ENCODE measurements at regions not wholly inside any gene's neighbourhood (a gene's known extent, or its start where the extent isn't known, plus 50 kb on each side); places are given as distances from the start of the nearest gene placed in this dataset.
"Not testable (repeated sequence)": the region's sequence is repeated elsewhere in the genome, so short reads cannot be mapped to it uniquely, and the experiment has no call there.

DNA sequence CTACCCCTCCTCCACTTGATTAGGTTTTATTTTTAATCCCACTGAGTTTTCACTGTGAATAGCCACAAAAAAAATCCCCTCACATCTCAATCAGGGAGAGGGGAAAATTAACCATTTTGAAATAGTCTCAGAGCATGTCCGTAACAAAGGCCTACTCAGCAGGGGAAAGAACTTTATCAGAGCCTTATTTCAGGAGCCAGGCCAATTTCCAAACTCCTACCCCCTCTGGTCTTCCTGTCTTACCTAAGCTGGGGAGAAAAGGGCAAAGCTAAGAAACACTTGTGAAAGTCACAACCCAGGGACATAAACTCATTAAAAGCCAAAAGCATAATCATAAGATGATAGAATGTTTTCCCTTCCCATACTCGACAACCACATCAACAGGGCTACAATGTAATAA lies 260.3 kb upstream of the DIO3 start:
- DNase-seq, result no peak
- no peak for TF ChIP-seq GATA1 (IDR thresholded peaks at IDR 0.05; ENCODE audit: low read depth, low read length)
- no peak for TF ChIP-seq POLR2A (IDR thresholded peaks at IDR 0.05; ENCODE audit: low read length)

- not testable (repeated sequence) for DNase-seq
Observed at GRCh38 chr14:101307162-101307561, 254.1 kb upstream of the DIO3 start.

- not testable (repeated sequence) for DNase-seq
Observed at GRCh38 chr14:101311186-101311585, 250.1 kb upstream of the DIO3 start.

DNA sequence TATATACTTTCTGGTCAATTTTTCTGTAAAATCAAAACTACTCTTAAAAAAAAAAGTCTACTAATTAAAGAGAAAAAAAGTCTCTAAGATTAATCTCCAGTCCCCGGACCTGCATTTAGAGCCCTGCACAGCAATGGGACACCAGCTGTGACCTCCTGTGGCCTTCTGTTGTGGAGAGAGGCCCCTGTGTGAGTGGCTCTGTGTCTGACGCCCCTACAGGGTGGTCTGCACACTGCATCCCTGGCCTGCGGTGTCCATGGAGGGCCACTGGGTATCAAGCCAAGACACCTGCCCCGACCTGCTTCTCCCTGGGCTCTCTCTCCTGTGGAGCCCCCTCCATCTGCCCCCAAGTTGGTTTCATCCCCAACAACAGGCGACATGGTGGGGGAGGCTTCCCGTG lies 248.0 kb upstream of the DIO3 start:
- no peak for TF ChIP-seq GATA1 (IDR thresholded peaks at IDR 0.05; ENCODE audit: low read depth, low read length)
- TF ChIP-seq POLR2A (IDR thresholded peaks at IDR 0.05; ENCODE audit: low read length), result no peak
- DNase-seq, result no peak

DNA sequence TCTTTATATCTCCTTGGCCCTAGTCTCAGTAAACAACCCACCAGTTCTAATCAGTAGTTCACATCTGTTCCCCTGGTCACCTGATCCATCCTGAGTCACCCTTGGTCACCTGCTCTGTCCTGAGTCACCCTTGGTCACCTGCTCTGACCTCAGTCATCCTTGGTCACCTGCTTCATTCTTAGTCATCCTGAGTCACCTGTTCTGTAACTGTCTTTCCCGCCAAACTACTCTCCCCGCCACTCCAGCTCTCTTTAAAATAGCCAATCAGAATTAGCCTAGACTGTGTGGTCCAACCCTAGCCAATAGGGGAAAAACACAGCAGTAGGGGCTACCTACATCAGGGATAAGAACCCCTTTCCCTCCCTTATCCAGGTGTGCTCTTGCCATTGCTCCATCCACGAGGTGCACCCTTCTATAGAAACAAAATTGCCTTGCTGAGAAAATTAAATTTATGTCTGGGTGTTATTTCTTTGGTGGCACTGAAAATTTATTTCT lies 245.4 kb upstream of the DIO3 start:
- TF ChIP-seq POLR2A (IDR thresholded peaks at IDR 0.05; ENCODE audit: low read length) (no peak), GATA1 (IDR thresholded peaks at IDR 0.05; ENCODE audit: low read depth, low read length) (no peak)
- peak in 1 of 2 experiments; percentile 12 for DNase-seq

DNA sequence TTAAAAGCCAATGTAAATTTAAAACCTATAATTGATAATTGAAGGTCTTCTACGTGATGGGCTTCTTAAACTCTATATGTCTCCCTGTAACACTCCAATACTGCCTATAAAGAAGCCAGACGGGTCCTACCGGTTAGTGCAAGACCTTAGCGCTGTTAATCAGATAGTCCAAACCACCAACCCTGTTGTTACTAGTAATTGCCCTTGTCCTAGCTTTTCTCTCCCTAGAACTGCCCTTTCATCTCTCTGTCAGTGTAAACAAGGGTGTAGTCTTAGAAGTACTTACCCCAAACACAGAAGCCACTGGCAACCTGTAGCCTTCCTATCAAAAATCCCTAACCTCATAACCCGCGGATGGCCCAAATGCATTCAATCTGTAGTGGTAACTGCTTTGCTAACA lies 243.0 kb upstream of the DIO3 start:
- DNase-seq, result no peak
- no peak for TF ChIP-seq GATA1 (IDR thresholded peaks at IDR 0.05; ENCODE audit: low read depth, low read length)
- no peak for TF ChIP-seq POLR2A (IDR thresholded peaks at IDR 0.05; ENCODE audit: low read length)

GRCh38 chr14:101320396-101320795 lies 240.9 kb upstream of the DIO3 start:
- DNase-seq, result no peak
- TF ChIP-seq GATA1 (IDR thresholded peaks at IDR 0.05; ENCODE audit: low read depth, low read length), result no peak
- TF ChIP-seq POLR2A (IDR thresholded peaks at IDR 0.05; ENCODE audit: low read length), result no peak

- DNase-seq, result no peak
- TF ChIP-seq POLR2A (IDR thresholded peaks at IDR 0.05; ENCODE audit: low read length) (no peak), GATA1 (IDR thresholded peaks at IDR 0.05; ENCODE audit: low read depth, low read length) (no peak)
Observed at GRCh38 chr14:101322223-101322622, 239.1 kb upstream of the DIO3 start.

GRCh38 chr14:101323111-101323510 lies 238.2 kb upstream of the DIO3 start:
- DNase-seq, result no peak
- TF ChIP-seq GATA1 (IDR thresholded peaks at IDR 0.05; ENCODE audit: low read depth, low read length) (no peak), POLR2A (IDR thresholded peaks at IDR 0.05; ENCODE audit: low read length) (no peak)

- not testable (repeated sequence) for DNase-seq
Observed at GRCh38 chr14:101323614-101324235, 237.6 kb upstream of the DIO3 start.

- no peak for TF ChIP-seq POLR2A (IDR thresholded peaks at IDR 0.05; ENCODE audit: low read length)
- TF ChIP-seq GATA1 (IDR thresholded peaks at IDR 0.05; ENCODE audit: low read depth, low read length), result no peak
- no peak for DNase-seq
Observed at GRCh38 chr14:101325319-101325718, 236.0 kb upstream of the DIO3 start.

DNA sequence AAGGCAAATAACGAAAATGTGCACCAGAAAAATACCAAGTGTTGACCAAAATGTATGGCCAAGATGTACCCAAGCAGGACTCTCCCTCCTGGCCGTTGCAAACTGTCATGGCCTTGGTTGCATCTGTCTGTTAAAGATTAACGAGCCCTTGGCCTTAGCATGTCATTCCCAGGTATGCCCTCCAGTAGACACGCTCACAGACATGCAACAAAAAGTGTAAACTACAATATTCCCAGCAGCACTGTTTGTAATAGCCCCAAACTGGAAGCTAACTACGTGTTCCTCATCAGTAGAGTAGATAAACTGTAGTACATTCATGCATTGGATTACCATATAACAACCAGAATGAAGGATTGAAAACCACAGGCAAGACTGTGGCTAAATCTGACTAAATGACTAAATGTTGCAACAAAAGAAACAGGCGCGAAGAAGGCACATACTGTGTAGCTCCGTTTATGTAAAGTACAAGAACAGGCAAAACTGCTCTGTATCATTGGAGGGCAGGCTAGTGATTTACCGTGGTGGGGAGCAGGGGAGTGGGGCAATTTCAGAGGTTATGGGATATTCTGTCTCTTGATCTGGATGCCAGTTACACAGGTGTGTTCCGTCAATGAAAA lies 232.8 kb upstream of the DIO3 start:
- no peak for TF ChIP-seq GATA1 (IDR thresholded peaks at IDR 0.05; ENCODE audit: low read depth, low read length)
- no peak for TF ChIP-seq POLR2A (IDR thresholded peaks at IDR 0.05; ENCODE audit: low read length)
- DNase-seq, result no peak

DNA sequence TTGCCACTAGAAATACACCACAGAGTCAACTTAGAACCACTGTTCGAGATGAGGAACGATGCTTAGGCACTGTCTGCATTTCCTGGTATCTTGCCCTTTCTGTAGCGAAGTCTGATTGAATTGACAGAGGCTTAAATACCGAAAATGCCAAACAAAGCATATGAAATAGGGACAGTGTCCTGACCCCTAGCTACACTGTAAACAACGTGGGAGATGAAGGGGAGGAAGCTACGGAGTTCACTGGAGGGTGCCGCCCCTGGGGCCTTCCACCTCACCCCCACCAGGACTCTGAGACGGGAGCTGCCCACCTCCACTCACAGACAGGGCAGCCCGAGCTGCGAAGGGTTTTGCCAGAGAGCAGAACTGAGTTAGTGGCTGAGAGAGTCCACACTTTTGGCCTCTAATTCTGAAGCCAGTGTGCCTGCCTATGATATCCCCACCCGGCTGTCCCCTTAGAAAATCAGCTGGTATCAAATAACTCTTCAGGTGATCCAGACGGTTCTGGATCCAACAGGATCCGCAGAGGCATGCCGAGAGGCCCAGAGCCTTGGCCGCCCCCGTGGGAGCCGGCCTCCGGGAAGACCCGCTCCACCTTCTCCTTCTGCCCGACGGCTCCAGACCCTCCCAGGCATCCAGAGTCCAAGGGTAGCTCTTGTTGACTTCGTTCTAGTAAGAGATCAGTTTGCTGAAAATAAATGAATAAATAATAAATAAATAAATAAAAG lies 230.7 kb upstream of the DIO3 start:
- no peak for DNase-seq
- TF ChIP-seq POLR2A (IDR thresholded peaks at IDR 0.05; ENCODE audit: low read length), result no peak
- TF ChIP-seq GATA1 (IDR thresholded peaks at IDR 0.05; ENCODE audit: low read depth, low read length), result no peak

DNA sequence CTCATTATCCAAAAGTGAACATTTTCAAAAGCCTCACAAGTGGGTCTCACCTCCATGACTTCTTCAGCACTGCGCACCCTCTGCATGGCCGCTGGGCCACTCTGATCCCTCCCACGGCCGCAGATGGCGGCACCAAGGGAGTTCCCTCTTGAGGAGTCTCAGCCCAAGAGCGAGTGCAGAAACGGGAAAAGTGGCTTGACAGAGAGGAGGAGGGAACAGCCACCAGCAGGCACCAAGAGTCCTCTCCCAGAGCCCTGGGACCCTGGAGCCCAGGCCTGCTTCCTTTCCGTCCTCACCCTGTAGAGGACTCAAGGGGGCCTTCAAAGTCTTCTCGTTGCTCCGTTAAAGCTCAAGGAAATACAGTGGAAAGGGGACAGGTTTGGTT lies 230.2 kb upstream of the DIO3 start:
- DNase-seq, result no peak
- TF ChIP-seq POLR2A (IDR thresholded peaks at IDR 0.05; ENCODE audit: low read length) (no peak), GATA1 (IDR thresholded peaks at IDR 0.05; ENCODE audit: low read depth, low read length) (no peak)

- TF ChIP-seq POLR2A (IDR thresholded peaks at IDR 0.05; ENCODE audit: low read length), result no peak
- TF ChIP-seq GATA1 (IDR thresholded peaks at IDR 0.05; ENCODE audit: low read depth, low read length), result no peak
- DNase-seq, result no peak
Observed at GRCh38 chr14:101331661-101332169, 229.6 kb upstream of the DIO3 start.
